ENCODE measurements at regions not wholly inside any gene's neighbourhood (a gene's known extent, or its start where the extent isn't known, plus 50 kb on each side); places are given as distances from the start of the nearest gene placed in this dataset.

DNA sequence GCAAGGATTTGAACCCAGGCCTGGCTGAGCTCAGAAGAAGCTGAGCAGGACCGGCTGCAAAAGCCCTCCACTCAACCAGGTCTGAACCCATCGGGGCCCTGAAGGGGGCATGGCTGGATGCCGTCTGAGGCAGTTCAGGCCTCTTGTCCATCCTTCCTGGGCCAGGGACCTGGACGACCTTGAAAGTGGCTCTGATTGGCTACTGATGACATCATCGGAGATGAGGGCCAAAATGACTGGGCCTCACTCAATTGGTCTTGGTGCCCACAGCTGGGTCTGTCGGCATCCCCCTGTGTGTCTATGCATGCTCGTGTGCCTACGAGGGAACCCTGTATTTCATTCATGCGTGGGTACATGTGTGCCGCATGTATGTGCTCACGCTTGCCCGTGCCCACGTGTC, 71.8 kb downstream of the PTPRS start:
- no peak for TF ChIP-seq CTCF (IDR thresholded peaks at IDR 0.05; ENCODE audit: low read depth, low read length)
- H3K4me3 ChIP-seq (ENCODE audit: low read depth, low read length): no peak overlapping the region

- no peak overlapping the region for H3K4me3 ChIP-seq (ENCODE audit: low read depth, low read length)
- TF ChIP-seq CTCF (IDR thresholded peaks at IDR 0.05; ENCODE audit: low read depth, low read length): no peak
These were observed 75.4 kb downstream of the PTPRS start for GRCh38 chr19:5265260-5265659.

DNA sequence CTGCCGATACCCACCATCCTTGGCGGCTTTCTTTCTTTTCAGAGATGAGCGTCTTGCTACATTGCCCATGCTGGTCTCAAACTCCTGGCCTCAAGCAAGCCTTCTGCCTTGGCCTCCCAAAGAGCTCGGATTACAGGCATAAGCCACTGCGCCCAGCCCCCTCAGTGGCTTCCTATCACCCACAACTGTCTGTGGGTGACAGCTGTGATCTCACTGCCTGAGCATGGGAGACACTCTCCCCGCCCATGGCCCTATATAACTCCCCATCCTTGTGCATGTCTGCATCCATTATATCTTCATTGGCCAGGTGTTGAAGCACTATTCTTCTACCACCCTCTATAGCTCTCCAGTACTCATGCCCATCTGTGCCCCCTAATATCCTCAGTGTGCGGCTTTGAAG, 76.2 kb downstream of the PTPRS start:
- no peak for TF ChIP-seq CTCF (IDR thresholded peaks at IDR 0.05; ENCODE audit: low read depth, low read length)
- H3K4me3 ChIP-seq (ENCODE audit: low read depth, low read length): no peak overlapping the region

GRCh38 chr19:5263615-5264014, 77.0 kb downstream of the PTPRS start:
- H3K4me3 ChIP-seq (ENCODE audit: low read depth, low read length): no peak overlapping the region
- TF ChIP-seq CTCF (IDR thresholded peaks at IDR 0.05; ENCODE audit: low read depth, low read length): no peak

DNA sequence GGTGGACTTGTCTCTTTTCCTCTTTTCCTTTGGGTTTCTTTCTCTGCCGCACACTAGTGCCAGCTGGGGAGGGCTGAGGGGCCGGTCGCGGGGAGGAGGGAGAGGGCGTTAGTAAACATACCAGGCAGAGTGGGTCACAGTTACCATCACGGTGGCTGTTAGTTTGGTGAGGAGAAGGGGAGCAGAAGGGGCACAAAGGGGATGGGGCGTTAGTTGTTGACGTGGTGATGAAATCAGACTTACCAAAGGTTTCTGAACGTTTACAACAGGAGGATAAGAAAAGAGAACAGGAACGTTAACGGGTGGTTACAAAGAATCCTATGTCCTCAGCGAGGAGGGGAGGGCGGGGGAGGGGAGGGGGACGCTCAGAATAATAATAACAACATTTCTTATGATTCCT, 77.9 kb downstream of the PTPRS start:
- H3K4me3 ChIP-seq (ENCODE audit: low read depth, low read length): no peak overlapping the region
- TF ChIP-seq CTCF (IDR thresholded peaks at IDR 0.05; ENCODE audit: low read depth, low read length): no peak

DNA sequence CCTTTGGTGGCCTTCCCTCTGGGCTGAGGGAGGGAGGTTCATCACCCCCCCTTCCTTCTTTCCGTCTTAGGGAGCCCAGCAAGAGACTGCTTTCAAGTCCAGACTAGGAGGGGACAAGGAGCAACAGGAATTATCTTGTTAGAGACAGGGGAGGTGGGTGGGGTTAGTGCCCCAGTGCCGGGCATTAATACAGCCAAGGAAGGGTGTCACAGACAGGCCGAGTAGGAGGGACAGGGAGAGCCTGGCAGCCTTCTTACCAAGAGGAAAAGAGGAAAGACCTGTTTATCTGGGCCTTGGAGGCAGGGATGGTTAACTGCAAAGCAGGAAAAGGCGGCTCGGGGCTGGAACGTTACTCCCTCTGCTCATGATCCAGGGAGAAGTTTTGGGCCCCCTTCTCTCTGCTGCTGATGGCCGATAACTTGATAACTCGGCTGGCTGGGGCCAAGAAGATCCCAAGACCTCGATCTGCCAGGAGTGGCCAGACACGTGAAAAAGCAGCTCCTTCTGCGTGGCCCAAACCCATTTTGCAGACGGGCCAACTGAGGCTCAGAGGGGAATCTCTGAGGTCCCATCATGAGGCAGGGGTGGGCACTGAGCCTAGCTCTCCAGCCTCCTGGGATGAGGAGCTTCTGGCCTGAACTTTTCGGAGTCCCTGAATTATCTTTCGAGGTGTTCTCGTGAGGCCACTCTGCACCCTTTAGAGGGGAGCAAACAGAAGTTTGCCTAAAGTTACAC, 79.3 kb downstream of the PTPRS start:
- no peak overlapping the region for H3K4me3 ChIP-seq (ENCODE audit: low read depth, low read length)
- TF ChIP-seq CTCF (IDR thresholded peaks at IDR 0.05; ENCODE audit: low read depth, low read length): no peak

GRCh38 chr19:5260381-5260967, 80.1 kb downstream of the PTPRS start:
- no peak for TF ChIP-seq CTCF (IDR thresholded peaks at IDR 0.05; ENCODE audit: low read depth, low read length)

More at GRCh38 chr19:5260381-5260967, 80.1 kb downstream of the PTPRS start:
- H3K4me3 ChIP-seq (ENCODE audit: low read depth, low read length): no peak overlapping the region
